ENCODE measurements at regions not wholly inside any gene's neighbourhood (a gene's known extent, or its start where the extent isn't known, plus 50 kb on each side); places are given as distances from the start of the nearest gene placed in this dataset.

DNA sequence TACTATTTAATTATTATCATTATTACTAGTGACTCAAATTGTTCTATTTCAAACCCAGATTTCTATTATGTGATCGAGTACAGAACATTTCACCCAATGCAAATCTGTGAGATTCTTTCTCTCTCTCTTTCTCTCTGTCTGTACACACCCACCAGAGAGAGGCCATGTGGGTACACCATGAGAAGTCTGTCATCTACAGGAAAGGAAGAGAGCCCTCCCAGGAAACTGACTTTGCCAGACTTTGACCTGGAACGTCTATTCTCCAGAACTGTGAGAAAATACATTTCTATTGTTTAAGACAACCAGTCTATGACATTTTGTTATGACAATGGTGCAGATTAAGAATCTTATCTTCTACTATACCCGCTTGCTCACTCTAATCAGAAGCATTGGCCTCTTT, 1091.6 kb downstream of the TTLL7 start:
- CTCF ChIA-PET: no interaction called here
- Mint-ChIP-seq H3K36me3 (no peaks in the 10 kb centered on the region), H3K9me3 (no peaks in the 10 kb centered on the region), H3K4me1 (no peaks in the 10 kb centered on the region), H3K27me3 (no peaks in the 10 kb centered on the region), H3K27ac (no peak overlapping the region), H3K4me3 (no peak overlapping the region)
- H3K36me3 ChIP-seq (ENCODE audit: control insufficient read depth in 2 of 3, insufficient read depth in 3 of 3, low read length in 3 of 3): no peaks in the 10 kb centered on the region
- intact Hi-C loops (cut with micrococcal nuclease): no loop called here
- H3K9me3 ChIP-seq (ENCODE audit: control insufficient read depth in 2 of 3, low read length in 3 of 3): no peaks in the 10 kb centered on the region
- POLR2A ChIA-PET: no interaction called here
- no peak overlapping the region for H3K27ac ChIP-seq (ENCODE audit: low read depth, low read length)
- H3K4me3 ChIP-seq (ENCODE audit: low read length): no peak overlapping the region
- ATAC-seq (no peak), DNase-seq (no peak)
- H3K4me1 ChIP-seq (ENCODE audit: control insufficient read depth in 2 of 2, insufficient read depth in 2 of 2, low read length in 2 of 2): no peaks in the 10 kb centered on the region
- H3K27me3 ChIP-seq (ENCODE audit: control insufficient read depth in 2 of 2, insufficient read depth in 2 of 2, low read length in 2 of 2): no peaks in the 10 kb centered on the region

DNA sequence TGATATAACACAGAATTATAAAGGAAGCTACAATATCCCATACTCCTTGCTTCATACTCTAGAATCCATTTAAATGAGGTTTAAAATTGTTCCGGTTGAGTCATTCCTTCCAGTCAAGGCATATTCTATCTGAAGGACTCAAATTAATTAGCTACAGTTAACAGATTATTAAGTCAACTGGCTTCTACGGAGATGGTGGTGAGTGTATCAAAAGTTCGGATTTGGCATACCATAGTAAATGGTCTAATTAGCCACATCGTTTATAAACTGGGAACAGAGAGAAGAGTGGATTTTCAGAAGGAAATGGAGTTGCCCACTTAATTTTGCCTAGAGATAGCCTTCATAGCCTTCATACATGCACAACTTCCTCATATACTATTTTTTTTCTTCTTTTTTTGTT, 1095.3 kb downstream of the TTLL7 start:
- H3K4me1 Mint-ChIP-seq: no peaks in the 10 kb centered on the region
- intact Hi-C loops (cut with micrococcal nuclease): no loop called here
- H3K9me3 Mint-ChIP-seq: no peaks in the 10 kb centered on the region
- H3K4me1 ChIP-seq (ENCODE audit: control insufficient read depth in 2 of 2, insufficient read depth in 2 of 2, low read length in 2 of 2): no peaks in the 10 kb centered on the region
- H3K36me3 Mint-ChIP-seq: no peaks in the 10 kb centered on the region
- no peaks in the 10 kb centered on the region for H3K27me3 ChIP-seq (ENCODE audit: control insufficient read depth in 2 of 2, insufficient read depth in 2 of 2, low read length in 2 of 2)
- no peak for DNase-seq
- POLR2A ChIA-PET: no interaction called here
- CTCF ChIA-PET: no interaction called here
- H3K27ac ChIP-seq (ENCODE audit: low read depth, low read length): no peak overlapping the region
- no peaks in the 10 kb centered on the region for H3K27me3 Mint-ChIP-seq
- H3K9me3 ChIP-seq (ENCODE audit: control insufficient read depth in 2 of 3, low read length in 3 of 3): no peaks in the 10 kb centered on the region
- ATAC-seq: no peak
- H3K27ac Mint-ChIP-seq: no peak overlapping the region
- no peak overlapping the region for H3K4me3 ChIP-seq (ENCODE audit: low read length)
- H3K4me3 Mint-ChIP-seq: no peak overlapping the region
- H3K36me3 ChIP-seq (ENCODE audit: control insufficient read depth in 2 of 3, insufficient read depth in 3 of 3, low read length in 3 of 3): no peaks in the 10 kb centered on the region

DNA sequence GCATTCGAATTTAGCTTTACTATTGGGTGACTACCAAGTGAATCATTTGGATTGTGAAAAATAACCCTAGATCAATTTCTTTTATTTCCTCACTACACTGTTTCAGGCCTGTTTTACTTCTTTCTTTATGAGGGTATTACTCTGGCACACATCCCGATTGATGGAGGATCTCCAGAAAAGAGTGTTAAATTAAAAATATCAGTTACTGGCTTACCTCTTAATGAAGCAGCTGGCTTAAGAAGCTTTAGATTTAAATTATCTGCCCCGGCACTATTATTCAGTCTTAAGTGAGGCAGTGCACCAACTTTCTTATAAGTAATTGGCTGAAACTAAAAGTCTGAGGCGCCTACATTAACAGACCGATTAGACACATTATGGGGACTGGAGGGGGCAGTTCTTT, 1097.4 kb downstream of the TTLL7 start:
- Mint-ChIP-seq H3K27ac (no peak overlapping the region), H3K9me3 (peaks cover 0 to 2% (median 0%) of the 10 kb centered on the region in 11 donors), H3K36me3 (no peaks in the 10 kb centered on the region), H3K4me1 (no peaks in the 10 kb centered on the region), H3K4me3 (no peak overlapping the region), H3K27me3 (no peaks in the 10 kb centered on the region)
- DNase-seq (no peak), ATAC-seq (no peak)
- Histone ChIP-seq H3K4me3 (ENCODE audit: low read length) (no peak overlapping the region), H3K4me1 (ENCODE audit: control insufficient read depth in 2 of 2, insufficient read depth in 2 of 2, low read length in 2 of 2) (no peaks in the 10 kb centered on the region), H3K36me3 (ENCODE audit: control insufficient read depth in 2 of 3, insufficient read depth in 3 of 3, low read length in 3 of 3) (no peaks in the 10 kb centered on the region), H3K27me3 (ENCODE audit: control insufficient read depth in 2 of 2, insufficient read depth in 2 of 2, low read length in 2 of 2) (no peaks in the 10 kb centered on the region), H3K27ac (ENCODE audit: low read depth, low read length) (no peak overlapping the region), H3K9me3 (ENCODE audit: control insufficient read depth in 2 of 3, low read length in 3 of 3) (no peaks in the 10 kb centered on the region)
- ChIA-PET CTCF (no interaction called here), POLR2A (no interaction called here)
- intact Hi-C loops (cut with micrococcal nuclease): no loop called here

DNA sequence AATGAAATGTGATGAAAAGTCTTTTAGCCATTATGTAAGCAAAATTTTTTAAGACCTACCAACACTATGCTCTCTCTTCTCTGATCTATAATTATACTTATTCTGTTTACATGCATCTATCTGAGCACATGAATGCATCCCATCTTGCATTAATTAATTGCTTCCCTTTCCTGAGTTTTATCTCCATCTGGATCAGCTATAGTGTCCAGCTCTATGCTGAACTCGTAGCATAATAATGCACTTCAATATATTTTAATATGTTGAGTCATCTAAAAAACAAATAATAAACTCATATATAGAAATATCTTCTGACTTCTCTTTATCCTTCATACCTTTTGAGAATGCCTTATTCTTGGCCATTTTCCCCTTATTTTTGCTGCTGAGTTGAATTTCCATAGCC, 1097.8 kb downstream of the TTLL7 start:
- Histone ChIP-seq H3K27me3 (ENCODE audit: control insufficient read depth in 2 of 2, insufficient read depth in 2 of 2, low read length in 2 of 2) (no peaks in the 10 kb centered on the region), H3K9me3 (ENCODE audit: control insufficient read depth in 2 of 3, low read length in 3 of 3) (no peaks in the 10 kb centered on the region), H3K27ac (ENCODE audit: low read depth, low read length) (no peak overlapping the region), H3K36me3 (ENCODE audit: control insufficient read depth in 2 of 3, insufficient read depth in 3 of 3, low read length in 3 of 3) (no peaks in the 10 kb centered on the region), H3K4me1 (ENCODE audit: control insufficient read depth in 2 of 2, insufficient read depth in 2 of 2, low read length in 2 of 2) (no peaks in the 10 kb centered on the region), H3K4me3 (ENCODE audit: low read length) (no peak overlapping the region)
- H3K4me3 Mint-ChIP-seq: no peak overlapping the region
- DNase-seq (no peak), ATAC-seq (no peak)
- intact Hi-C loops (cut with micrococcal nuclease): no loop called here
- POLR2A ChIA-PET: no interaction called here
- CTCF ChIA-PET: no interaction called here
- no peaks in the 10 kb centered on the region for H3K4me1 Mint-ChIP-seq
- H3K27me3 Mint-ChIP-seq: no peaks in the 10 kb centered on the region
- H3K36me3 Mint-ChIP-seq: no peaks in the 10 kb centered on the region
- peaks cover 0 to 2% (median 0%) of the 10 kb centered on the region in 11 donors for H3K9me3 Mint-ChIP-seq
- H3K27ac Mint-ChIP-seq: no peak overlapping the region

DNA sequence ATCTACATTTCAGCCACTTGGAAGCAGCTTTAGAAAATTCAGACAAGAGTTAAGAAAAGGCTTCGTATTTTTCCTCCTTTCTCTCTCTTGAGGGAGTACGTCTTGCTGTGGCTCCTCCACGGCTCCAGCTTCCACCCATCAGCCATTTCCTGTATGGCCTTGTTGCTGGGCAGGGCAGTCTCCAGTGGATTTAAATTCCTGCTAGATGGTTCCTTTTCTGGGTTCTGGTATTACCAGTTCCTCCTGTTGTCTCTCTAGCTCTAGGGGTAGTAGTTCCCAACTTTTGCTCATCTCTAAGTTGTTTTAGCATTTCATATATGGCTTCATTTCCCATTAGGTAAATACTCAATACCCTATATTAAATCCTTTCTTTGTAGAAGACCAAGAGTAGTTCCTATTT, 1098.3 kb downstream of the ADGRL2 start:
- Histone ChIP-seq H3K27ac (ENCODE audit: low read depth, low read length) (no peak overlapping the region), H3K9me3 (ENCODE audit: control insufficient read depth in 2 of 3, low read length in 3 of 3) (no peaks in the 10 kb centered on the region), H3K4me1 (ENCODE audit: control insufficient read depth in 2 of 2, insufficient read depth in 2 of 2, low read length in 2 of 2) (no peaks in the 10 kb centered on the region), H3K4me3 (ENCODE audit: low read length) (no peak overlapping the region), H3K27me3 (ENCODE audit: control insufficient read depth in 2 of 2, insufficient read depth in 2 of 2, low read length in 2 of 2) (no peaks in the 10 kb centered on the region), H3K36me3 (ENCODE audit: control insufficient read depth in 2 of 3, insufficient read depth in 3 of 3, low read length in 3 of 3) (no peaks in the 10 kb centered on the region)
- ATAC-seq: no peak
- POLR2A ChIA-PET: no interaction called here
- intact Hi-C loops (cut with micrococcal nuclease): no loop called here
- Mint-ChIP-seq H3K4me3 (no peak overlapping the region), H3K9me3 (peaks cover 0 to 2% (median 0%) of the 10 kb centered on the region in 11 donors), H3K27me3 (no peaks in the 10 kb centered on the region), H3K27ac (no peak overlapping the region), H3K36me3 (no peaks in the 10 kb centered on the region), H3K4me1 (no peaks in the 10 kb centered on the region)
- no peak for DNase-seq
- CTCF ChIA-PET: no interaction called here

DNA sequence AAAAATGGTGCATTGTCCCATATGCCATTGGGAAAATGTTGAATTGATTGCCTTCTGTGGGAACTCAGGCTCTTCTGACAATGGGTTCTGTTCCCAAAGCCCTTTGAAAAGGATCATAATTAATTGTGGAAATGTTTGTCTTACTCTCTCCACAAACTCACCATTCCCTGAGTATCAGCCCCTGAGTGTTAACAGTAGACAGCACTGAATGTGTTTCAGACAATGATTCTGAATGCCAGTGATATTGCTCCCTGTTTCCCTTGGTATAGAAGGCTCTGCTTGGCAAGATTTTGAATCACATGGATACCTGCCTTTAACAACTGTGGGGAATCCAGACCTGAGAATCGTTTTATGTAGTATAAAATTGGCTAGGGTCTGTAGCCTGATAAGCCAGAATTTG, 1096.8 kb downstream of the ADGRL2 start:
- POLR2A ChIA-PET: interaction anchor here (0.6 kb wide), 1 partner anchor 79 kb away, joined by 3 read pairs; no protein-coding TSS in a partner anchor

DNA sequence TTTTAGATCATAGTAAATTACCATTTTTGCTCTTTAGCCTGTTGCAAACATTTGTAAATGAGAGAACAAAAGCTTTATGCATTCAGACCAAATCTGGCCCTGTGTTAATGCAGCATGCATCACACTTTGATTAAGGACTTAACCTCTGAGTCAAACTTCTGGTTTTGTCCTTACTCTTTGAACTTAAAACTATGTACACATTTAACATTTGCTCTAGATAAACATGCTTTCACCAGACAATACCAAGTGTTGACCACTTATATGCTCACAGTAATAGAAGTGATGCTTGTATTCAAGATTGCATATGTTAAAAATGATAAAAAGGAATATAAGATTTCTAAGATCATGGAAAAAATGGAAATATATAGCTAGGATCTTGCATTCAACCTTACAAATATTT, 1095.3 kb downstream of the ADGRL2 start:
- no peaks in the 10 kb centered on the region for H3K4me1 ChIP-seq (ENCODE audit: control insufficient read depth in 2 of 2, insufficient read depth in 2 of 2, low read length in 2 of 2)
- H3K36me3 ChIP-seq (ENCODE audit: control insufficient read depth in 2 of 3, insufficient read depth in 3 of 3, low read length in 3 of 3): no peaks in the 10 kb centered on the region
- Mint-ChIP-seq H3K36me3 (no peaks in the 10 kb centered on the region), H3K27ac (no peak overlapping the region), H3K4me3 (no peak overlapping the region), H3K27me3 (no peaks in the 10 kb centered on the region), H3K9me3 (peaks cover 0 to 4% (median 0%) of the 10 kb centered on the region in 11 donors), H3K4me1 (peaks cover 0 to 1% (median 0%) of the 10 kb centered on the region in 7 donors)
- CTCF ChIA-PET: no interaction called here
- DNase-seq (no peak), ATAC-seq (no peak)
- H3K9me3 ChIP-seq (ENCODE audit: control insufficient read depth in 2 of 3, low read length in 3 of 3): no peaks in the 10 kb centered on the region
- H3K4me3 ChIP-seq (ENCODE audit: low read length): no peak overlapping the region
- intact Hi-C loops (cut with micrococcal nuclease): no loop called here
- POLR2A ChIA-PET: no interaction called here
- no peak overlapping the region for H3K27ac ChIP-seq (ENCODE audit: low read depth, low read length)
- H3K27me3 ChIP-seq (ENCODE audit: control insufficient read depth in 2 of 2, insufficient read depth in 2 of 2, low read length in 2 of 2): no peaks in the 10 kb centered on the region

More for the DNA sequence above, 1096.8 kb downstream of the ADGRL2 start:
- no peak overlapping the region for H3K4me3 Mint-ChIP-seq
- H3K36me3 Mint-ChIP-seq: no peaks in the 10 kb centered on the region
- Histone ChIP-seq H3K27me3 (ENCODE audit: control insufficient read depth in 2 of 2, insufficient read depth in 2 of 2, low read length in 2 of 2) (no peaks in the 10 kb centered on the region), H3K4me1 (ENCODE audit: control insufficient read depth in 2 of 2, insufficient read depth in 2 of 2, low read length in 2 of 2) (no peaks in the 10 kb centered on the region), H3K4me3 (ENCODE audit: low read length) (no peak overlapping the region), H3K9me3 (ENCODE audit: control insufficient read depth in 2 of 3, low read length in 3 of 3) (no peaks in the 10 kb centered on the region), H3K36me3 (ENCODE audit: control insufficient read depth in 2 of 3, insufficient read depth in 3 of 3, low read length in 3 of 3) (no peaks in the 10 kb centered on the region), H3K27ac (ENCODE audit: low read depth, low read length) (no peak overlapping the region)
- DNase-seq (no peak), ATAC-seq (no peak)
- CTCF ChIA-PET: no interaction called here
- H3K4me1 Mint-ChIP-seq: peaks cover 0 to 1% (median 0%) of the 10 kb centered on the region in 7 donors
- H3K27me3 Mint-ChIP-seq: no peaks in the 10 kb centered on the region
- peaks cover 0 to 4% (median 0%) of the 10 kb centered on the region in 11 donors for H3K9me3 Mint-ChIP-seq
- intact Hi-C loops (cut with micrococcal nuclease): no loop called here
- H3K27ac Mint-ChIP-seq: no peak overlapping the region
